Adrenal gland (tissue), 9 donors: ENCODE measurements at regions not wholly inside any gene's neighbourhood (a gene's known extent, or its start where the extent isn't known, plus 50 kb on each side); places are given as distances from the start of the nearest gene placed in this dataset.

ENCODE experiments used
- DNase-seq, 7 donors: peaks; one replicate each; pipeline ENCODE4 v3.0.0-alpha.2; 2019 to 2020
- H3K27ac ChIP-seq, 5 donors: fragments of 200-600 bp; sonication (generic) in 4 of 5; 1 replicate in 3 of 5; 2 replicates in 2 of 5; pipeline versions ENCODE4 v1.5.1 to v1.8.0; 2016 to 2020; ENCODE audit warnings: mild to moderate bottlenecking in 1 of 5
- H3K27me3 ChIP-seq: fragments of 200-600 bp; 2 replicates; pipeline ENCODE4 v1.8.0; 2021
- H3K36me3 ChIP-seq, 2 donors: fragments of 200-600 bp; replicated peaks in 1 of 2; 1 replicate in 1 of 2; 2 replicates in 1 of 2; pipeline versions ENCODE4 v1.5.1 to v1.8.0; 2018 to 2022
- H3K4me1 ChIP-seq, 2 donors: fragments of 200-600 bp; replicated peaks in 1 of 2; 1 replicate in 1 of 2; 2 replicates in 1 of 2; pipeline versions ENCODE4 v1.5.1 to v1.8.0; 2018 to 2021
- H3K4me3 ChIP-seq, 4 donors: fragments of 200-600 bp; sonication (generic) in 3 of 4; one replicate each; pipeline ENCODE4 v1.5.1; 2016 to 2018
- H3K9me3 ChIP-seq, 3 donors: fragments of 200-600 bp; sonication (generic) in 1 of 3; replicated peaks in 1 of 3; 1 replicate in 2 of 3; 2 replicates in 1 of 3; pipeline versions ENCODE4 v1.5.1 to v1.8.0; 2016 to 2021
- CTCF ChIP-seq, 6 experiments: fragments of 450-650 bp in 4 of 6; fragments of 200-600 bp in 2 of 6; sonication (generic) in 1 of 6; IDR thresholded peaks; 1 replicate in 5 of 6; 2 replicates in 1 of 6; pipeline versions ENCODE4 v1.5.1 to v1.8.0; 2016 to 2021; ENCODE audit warnings: antibody characterized with exemption in 6 of 6, mild to moderate bottlenecking in 2 of 6, moderate library complexity in 1 of 6
- POLR2A ChIP-seq, 2 donors: fragments of 450-650 bp; IDR thresholded peaks; one replicate each; pipeline ENCODE4 v1.6.1; 2017; ENCODE audit warnings: antibody characterized with exemption in 2 of 2, mild to moderate bottlenecking in 2 of 2, moderate library complexity in 1 of 2
- WGBS, 4 donors: extraction: QIAGEN DNeasy Blood & Tissue Kit in 2 of 4; methylation state at CpG; one replicate each; pipeline versions ENCODE4 v1.1.5 to v1.1.7; 2013 to 2017; 5-methylcytosine and 5-hydroxymethylcytosine counted together
- intact Hi-C, 2 donors: fragments of 100-400 bp; cut with DNase I; formaldehyde crosslinking; loops; one replicate each; pipeline versions ENCODE4 v1.14.1 to v1.15.0; 2022 to 2023
- donor health status: healthy with polysubstance abuse.
- donor health status: Bipolar disorder and iron deficiency.
- donor health status: DM: yes; HTN: yes; CAD: no.
- donor health status: DM: no; HTN: no; CAD: no.
- donor health status: DM: no; HTN: no; CAD: no.

DNA sequence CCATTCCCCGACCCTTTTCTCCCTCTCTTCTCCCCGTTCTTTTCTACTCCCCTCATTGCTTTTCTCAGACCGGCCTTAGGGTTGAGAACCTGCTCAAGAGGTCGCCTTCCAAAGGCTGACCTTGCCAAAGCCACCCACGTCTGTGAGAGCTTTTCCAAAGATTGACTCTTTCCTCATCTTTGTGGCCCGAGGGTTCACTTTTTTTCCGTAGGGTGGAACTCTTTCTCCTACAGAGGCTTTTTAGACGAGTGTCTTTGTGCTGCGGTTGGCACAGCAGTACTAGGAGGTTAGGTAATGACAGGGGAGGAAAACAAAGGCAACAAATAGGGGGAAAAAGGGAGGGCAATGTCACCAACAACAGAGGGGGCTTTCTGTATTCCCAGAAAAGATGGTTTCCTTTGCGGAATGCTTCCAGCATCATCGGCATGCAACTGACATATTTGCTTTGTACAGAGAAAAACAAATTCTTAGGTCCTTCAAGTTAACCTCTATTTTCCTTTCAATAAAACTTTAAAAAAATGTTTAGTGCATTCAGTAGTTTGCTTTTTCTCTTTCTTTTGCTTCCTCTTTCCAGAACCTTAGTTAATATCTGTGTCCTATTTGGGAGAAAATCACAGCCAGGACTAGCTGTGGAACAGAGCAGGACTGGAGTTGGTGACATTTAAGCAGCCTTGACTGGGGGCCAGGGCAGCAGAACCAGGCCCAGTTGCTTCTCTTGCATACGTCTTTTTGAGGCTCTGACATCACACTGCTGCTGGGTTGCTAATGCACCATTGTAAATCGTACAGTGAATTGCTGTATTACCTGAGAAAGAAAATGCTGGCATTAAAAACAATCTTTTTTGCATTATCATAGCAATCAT, 188.1 kb upstream of the FANCL start:
- peak in 2 of 7 donors; percentile 11 to 27 for DNase-seq

GRCh38 chr2:58428096-58429013, 187.2 kb upstream of the FANCL start:
- H3K9me3 ChIP-seq = no peaks in the 10 kb centered on the region
- H3K27me3 ChIP-seq = no peaks in the 10 kb centered on the region
- peak overlapping the region in 3 of 5 donors; percentile 37 to 75 (median 64) for H3K27ac ChIP-seq
- WGBS, 4 donors = 0 to 2% (median 1%) methylated on average over 34 to 76 of the region's 76 CpGs
- H3K4me3 ChIP-seq = peak overlapping the region in 2 of 4 donors; percentile 28 to 49
- H3K4me1 ChIP-seq = peaks cover 0 to 8% of the 10 kb centered on the region in 2 donors
- intact Hi-C loops = no loop called here
- DNase-seq = peak in 5 of 7 donors; percentile 13 to 47 (median 33)
- no peaks in the 10 kb centered on the region for H3K36me3 ChIP-seq
- no peak for TF ChIP-seq POLR2A (IDR thresholded peaks at IDR 0.05)
- no peak for TF ChIP-seq CTCF (IDR thresholded peaks at IDR 0.05)

More for the DNA sequence above, 188.1 kb upstream of the FANCL start:
- no peak for TF ChIP-seq POLR2A (IDR thresholded peaks at IDR 0.05)
- TF ChIP-seq CTCF (IDR thresholded peaks at IDR 0.05) = no peak
- H3K4me1 ChIP-seq = peaks cover 0 to 8% of the 10 kb centered on the region in 2 donors
- no peaks in the 10 kb centered on the region for H3K9me3 ChIP-seq
- intact Hi-C loops = no loop called here
- no peaks in the 10 kb centered on the region for H3K27me3 ChIP-seq
- H3K4me3 ChIP-seq = peak overlapping the region in 2 of 4 donors; percentile 28 to 49
- H3K36me3 ChIP-seq = no peaks in the 10 kb centered on the region
- H3K27ac ChIP-seq = peak overlapping the region in 3 of 5 donors; percentile 37 to 75 (median 64)
- WGBS, 4 donors = 25 to 35% (median 29%) methylated on average over 13 of the region's 13 CpGs

DNA sequence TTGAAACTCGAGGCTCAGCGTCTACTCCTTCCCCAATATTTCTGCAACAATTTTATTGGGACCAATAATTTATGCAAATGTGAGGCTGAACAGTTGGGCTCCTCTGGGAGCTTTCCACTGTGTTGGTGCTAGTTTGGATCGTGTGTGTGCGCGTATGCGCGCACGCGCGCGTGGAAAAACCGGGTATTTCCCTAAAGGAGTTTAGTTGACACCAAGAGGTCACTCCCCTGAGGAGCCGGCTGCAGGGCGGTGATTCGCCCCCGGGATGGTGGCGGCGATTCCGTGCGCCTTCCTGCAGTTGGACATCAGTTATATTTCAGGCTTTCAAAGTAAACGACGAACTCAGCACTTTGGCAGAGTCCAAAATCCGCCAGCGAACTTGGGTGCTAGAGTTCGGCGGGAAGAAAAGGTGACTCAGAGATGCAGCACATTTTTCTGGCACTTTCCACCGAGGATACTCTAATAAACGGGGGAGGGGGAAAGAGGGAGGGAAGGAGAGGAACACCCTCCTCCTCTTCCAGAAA, 186.5 kb upstream of the FANCL start:
- WGBS, 4 donors = 0 to 1% (median 0%) methylated on average over 23 to 28 of the region's 28 CpGs
- peak; percentile 30 to 64 (median 40) for DNase-seq
- H3K4me3 ChIP-seq = peak overlapping the region in 2 of 4 donors; percentile 13 to 49
- H3K4me1 ChIP-seq = peaks cover 0 to 8% of the 10 kb centered on the region in 2 donors
- no peaks in the 10 kb centered on the region for H3K36me3 ChIP-seq
- intact Hi-C loops = no loop called here
- peak overlapping the region in 2 of 5 donors; percentile 64 to 73 for H3K27ac ChIP-seq
- TF ChIP-seq POLR2A (IDR thresholded peaks at IDR 0.05) (no peak), CTCF (IDR thresholded peaks at IDR 0.05) (no peak)
- no peaks in the 10 kb centered on the region for H3K27me3 ChIP-seq
- no peaks in the 10 kb centered on the region for H3K9me3 ChIP-seq

DNA sequence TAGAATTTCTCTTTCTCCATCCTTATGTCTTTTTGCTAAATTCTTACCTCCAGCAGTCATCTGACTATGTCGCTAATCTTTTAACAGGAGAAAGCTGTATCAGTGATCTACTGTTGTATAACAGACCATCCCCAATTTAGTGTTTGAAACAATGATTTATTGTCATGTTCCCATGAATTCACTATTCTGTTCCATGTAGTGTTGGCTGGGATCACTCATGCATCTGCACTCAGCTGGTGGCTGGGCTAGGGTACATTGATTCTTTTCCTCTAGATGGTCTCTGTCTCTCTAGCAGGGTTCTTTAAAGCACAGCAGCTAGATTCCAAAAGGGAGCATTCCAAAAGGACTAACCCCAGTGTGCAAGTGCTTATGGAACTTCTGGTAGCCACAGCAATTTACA, 184.2 kb upstream of the FANCL start:
- TF ChIP-seq POLR2A (IDR thresholded peaks at IDR 0.05) = no peak
- no peak for TF ChIP-seq CTCF (IDR thresholded peaks at IDR 0.05)
- Histone ChIP-seq H3K9me3 (no peaks in the 10 kb centered on the region), H3K4me1 (peaks cover 0 to 8% of the 10 kb centered on the region in 2 donors), H3K27ac (no peak overlapping the region), H3K36me3 (no peaks in the 10 kb centered on the region), H3K27me3 (no peaks in the 10 kb centered on the region), H3K4me3 (no peak overlapping the region)
- intact Hi-C loops = no loop called here
- 91 to 95% (median 95%) methylated on average over 1 of the region's 1 CpG for WGBS, 4 donors
- DNase-seq = no peak
